Endodermal cell (in vitro differentiated cells): ENCODE measurements at regions not wholly inside any gene's neighbourhood (a gene's known extent, or its start where the extent isn't known, plus 50 kb on each side); places are given as distances from the start of the nearest gene placed in this dataset.
"Not testable (repeated sequence)": the region's sequence is repeated elsewhere in the genome, so short reads cannot be mapped to it uniquely, and the experiment has no call there.

ENCODE experiments used
- DNase-seq: peaks from one replicate; pipeline ENCODE4 v3.0.0-alpha.2; 2017
- H3K27ac ChIP-seq: 2 replicates; pipeline ENCODE4 v1.5.1; 2013; ENCODE audit warnings: mild to moderate bottlenecking, low read depth, low read length, moderate library complexity
- H3K27me3 ChIP-seq: 2 replicates; pipeline ENCODE4 v1.6.1; 2013; ENCODE audit warnings: mild to moderate bottlenecking, low read length, moderate library complexity; ENCODE audit not compliant: insufficient read depth, control insufficient read depth, poor library complexity, severe bottlenecking
- H3K36me3 ChIP-seq: 2 replicates; pipeline ENCODE4 v1.7.0; 2013; ENCODE audit warnings: mild to moderate bottlenecking, low read length, moderate library complexity; ENCODE audit not compliant: control insufficient read depth, insufficient read depth
- H3K4me1 ChIP-seq: one replicate; pipeline ENCODE4 v1.7.0; 2013; ENCODE audit warnings: low read length; ENCODE audit not compliant: control insufficient read depth, insufficient read depth
- H3K4me3 ChIP-seq: 2 replicates; pipeline ENCODE4 v1.5.1; 2013; ENCODE audit warnings: mild to moderate bottlenecking, low read length, moderate library complexity
- H3K9ac ChIP-seq: 2 replicates; pipeline ENCODE4 v1.6.1; 2013; ENCODE audit warnings: mild to moderate bottlenecking, low read length, moderate library complexity; ENCODE audit not compliant: poor library complexity, severe bottlenecking; ENCODE audit errors: extremely low read depth
- H3K9me3 ChIP-seq: 2 replicates; pipeline ENCODE4 v1.6.1; 2013; ENCODE audit warnings: mild to moderate bottlenecking, low read length, moderate library complexity; ENCODE audit not compliant: control insufficient read depth
- H3K27ac Mint-ChIP-seq: 2 replicates; pipeline ENCODE4 v1.8.0; 2020; ENCODE audit warnings: mixed read lengths
- H3K27me3 Mint-ChIP-seq: 2 replicates; pipeline ENCODE4 v1.8.0; 2021; ENCODE audit warnings: mild to moderate bottlenecking, mixed read lengths; ENCODE audit not compliant: insufficient read depth
- H3K36me3 Mint-ChIP-seq: 2 replicates; pipeline ENCODE4 v1.8.0; 2020; ENCODE audit warnings: low read depth, mixed read lengths
- H3K4me1 Mint-ChIP-seq: 2 replicates; pipeline ENCODE4 v1.8.0; 2020; ENCODE audit warnings: mixed read lengths
- H3K4me3 Mint-ChIP-seq: 2 replicates; pipeline ENCODE4 v1.8.0; 2020; ENCODE audit warnings: mild to moderate bottlenecking, moderate library complexity, mixed read lengths
- H3K9me3 Mint-ChIP-seq: 2 replicates; pipeline ENCODE4 v1.8.0; 2020; ENCODE audit warnings: mild to moderate bottlenecking, mixed read lengths
- CTCF ChIP-seq: fragments of 200-600 bp; sonication (generic); conservative IDR thresholded peaks from 2 replicates; pipeline ENCODE4 v1.5.0; 2021; ENCODE audit warnings: antibody characterized with exemption, mild to moderate bottlenecking
- WGBS, 2 experiments: methylation state at CpG; one replicate each; pipeline versions ENCODE4 v1.1.5 to v1.1.7; 2013; ENCODE audit warnings: missing lambda C conversion rate in 2 of 2, mixed read lengths in 1 of 2; ENCODE audit not compliant: insufficient coverage in 1 of 2, insufficient read length in 1 of 2; 5-methylcytosine and 5-hydroxymethylcytosine counted together

- Mint-ChIP-seq H3K27me3 (no peaks in the 10 kb centered on the region), H3K4me1 (peaks cover 7% of the 10 kb centered on the region), H3K9me3 (no peaks in the 10 kb centered on the region), H3K36me3 (no peaks in the 10 kb centered on the region), H3K4me3 (no peak overlapping the region), H3K27ac (no peak overlapping the region)
- H3K9ac ChIP-seq = no peak overlapping the region
- WGBS, 2 experiments = 73 to 78% methylated on average over 2 to 3 of the region's 3 CpGs
- no peak overlapping the region for H3K4me3 ChIP-seq
- peaks cover 5% of the 10 kb centered on the region for H3K4me1 ChIP-seq
- no peak for TF ChIP-seq CTCF
- no peak for DNase-seq
- H3K36me3 ChIP-seq = no peaks in the 10 kb centered on the region
- no peak overlapping the region for H3K27ac ChIP-seq
- no peaks in the 10 kb centered on the region for H3K9me3 ChIP-seq
- H3K27me3 ChIP-seq = no peaks in the 10 kb centered on the region
Observed at GRCh38 chr2:41204315-41204714, 752.4 kb upstream of the SLC8A1 start.

GRCh38 chr2:41206004-41206403 lies 754.1 kb upstream of the SLC8A1 start:
- no peak for TF ChIP-seq CTCF
- Mint-ChIP-seq H3K27me3 (no peaks in the 10 kb centered on the region), H3K36me3 (no peaks in the 10 kb centered on the region), H3K27ac (no peak overlapping the region), H3K4me1 (peaks cover 7% of the 10 kb centered on the region), H3K4me3 (no peak overlapping the region), H3K9me3 (peaks cover 3% of the 10 kb centered on the region)
- no peaks in the 10 kb centered on the region for H3K27me3 ChIP-seq
- no peak for DNase-seq
- no peak overlapping the region for H3K9ac ChIP-seq
- 95 to 100% methylated on average over 1 of the region's 1 CpG for WGBS, 2 experiments
- peaks cover 5% of the 10 kb centered on the region for H3K4me1 ChIP-seq
- H3K9me3 ChIP-seq = no peaks in the 10 kb centered on the region
- H3K27ac ChIP-seq = no peak overlapping the region
- H3K36me3 ChIP-seq = no peaks in the 10 kb centered on the region
- no peak overlapping the region for H3K4me3 ChIP-seq

GRCh38 chr2:41207578-41207977 lies 755.7 kb upstream of the SLC8A1 start:
- Histone ChIP-seq H3K27ac (no peak overlapping the region), H3K9ac (no peak overlapping the region), H3K27me3 (no peaks in the 10 kb centered on the region), H3K4me1 (peaks cover 5% of the 10 kb centered on the region), H3K36me3 (no peaks in the 10 kb centered on the region), H3K9me3 (no peaks in the 10 kb centered on the region), H3K4me3 (no peak overlapping the region)
- TF ChIP-seq CTCF = no peak
- 88 to 94% methylated on average over 2 of the region's 2 CpGs for WGBS, 2 experiments
- H3K27ac Mint-ChIP-seq = no peak overlapping the region
- H3K4me3 Mint-ChIP-seq = no peak overlapping the region
- peaks cover 7% of the 10 kb centered on the region for H3K4me1 Mint-ChIP-seq
- no peaks in the 10 kb centered on the region for H3K36me3 Mint-ChIP-seq
- H3K27me3 Mint-ChIP-seq = no peaks in the 10 kb centered on the region
- H3K9me3 Mint-ChIP-seq = peaks cover 3% of the 10 kb centered on the region
- DNase-seq = no peak

- not testable (repeated sequence) for H3K27me3 Mint-ChIP-seq, H3K27me3 ChIP-seq, H3K36me3 Mint-ChIP-seq, H3K9ac ChIP-seq, DNase-seq, H3K9me3 Mint-ChIP-seq, H3K9me3 ChIP-seq, H3K4me1 ChIP-seq, H3K27ac ChIP-seq, H3K4me3 Mint-ChIP-seq, H3K36me3 ChIP-seq, H3K27ac Mint-ChIP-seq, H3K4me1 Mint-ChIP-seq, H3K4me3 ChIP-seq
- 86 to 88% methylated on average over 4 of the region's 4 CpGs for WGBS, 2 experiments
Observed at GRCh38 chr2:41210030-41210429, 758.1 kb upstream of the SLC8A1 start.
